Fibroblast of lung (primary cell): ENCODE measurements at regions not wholly inside any gene's neighbourhood (a gene's known extent, or its start where the extent isn't known, plus 50 kb on each side); places are given as distances from the start of the nearest gene placed in this dataset.
"Not testable (repeated sequence)": the region's sequence is repeated elsewhere in the genome, so short reads cannot be mapped to it uniquely, and the experiment has no call there.

ENCODE experiments used
- EZH2 ChIP-seq: IDR thresholded peaks from 2 replicates; pipeline ENCODE4 v1.5.1; 2012; ENCODE audit warnings: low read length, control low read depth, mild to moderate bottlenecking; ENCODE audit errors: missing control alignments
- TF ChIP-seq, protein P1 (sequence below), 2 donors: IDR thresholded peaks in 1 of 2; conservative IDR thresholded peaks in 1 of 2; 1 replicate in 1 of 2; 2 replicates in 1 of 2; pipeline ENCODE4 v1.5.1; 2011 to 2012; ENCODE audit warnings: low read length in 2 of 2, control low read depth in 1 of 2, inconsistent platforms in 1 of 2, low read depth in 1 of 2, mild to moderate bottlenecking in 1 of 2

DNA sequence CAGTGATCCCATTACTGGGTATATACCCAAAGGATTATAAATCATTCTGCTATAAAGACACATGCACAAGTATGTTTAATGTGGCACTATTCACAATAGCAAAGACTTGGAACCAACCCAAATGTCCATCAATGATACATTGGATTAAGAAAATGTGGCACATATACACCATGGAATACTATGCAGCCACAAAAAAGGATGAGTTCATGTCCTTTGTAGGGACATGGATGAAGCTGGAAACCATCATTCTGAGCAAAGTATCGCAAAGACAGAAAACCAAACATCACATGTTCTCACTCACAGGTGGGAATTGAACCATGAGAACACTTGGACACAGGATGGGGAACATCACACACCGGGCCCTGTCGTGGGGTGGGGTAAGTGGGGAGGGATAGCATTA lies 150.2 kb upstream of the PIK3R1 start:
- TF ChIP-seq EZH2 = not testable (repeated sequence)
- TF ChIP-seq, protein P1, sequence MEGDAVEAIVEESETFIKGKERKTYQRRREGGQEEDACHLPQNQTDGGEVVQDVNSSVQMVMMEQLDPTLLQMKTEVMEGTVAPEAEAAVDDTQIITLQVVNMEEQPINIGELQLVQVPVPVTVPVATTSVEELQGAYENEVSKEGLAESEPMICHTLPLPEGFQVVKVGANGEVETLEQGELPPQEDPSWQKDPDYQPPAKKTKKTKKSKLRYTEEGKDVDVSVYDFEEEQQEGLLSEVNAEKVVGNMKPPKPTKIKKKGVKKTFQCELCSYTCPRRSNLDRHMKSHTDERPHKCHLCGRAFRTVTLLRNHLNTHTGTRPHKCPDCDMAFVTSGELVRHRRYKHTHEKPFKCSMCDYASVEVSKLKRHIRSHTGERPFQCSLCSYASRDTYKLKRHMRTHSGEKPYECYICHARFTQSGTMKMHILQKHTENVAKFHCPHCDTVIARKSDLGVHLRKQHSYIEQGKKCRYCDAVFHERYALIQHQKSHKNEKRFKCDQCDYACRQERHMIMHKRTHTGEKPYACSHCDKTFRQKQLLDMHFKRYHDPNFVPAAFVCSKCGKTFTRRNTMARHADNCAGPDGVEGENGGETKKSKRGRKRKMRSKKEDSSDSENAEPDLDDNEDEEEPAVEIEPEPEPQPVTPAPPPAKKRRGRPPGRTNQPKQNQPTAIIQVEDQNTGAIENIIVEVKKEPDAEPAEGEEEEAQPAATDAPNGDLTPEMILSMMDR (conservative IDR thresholded peaks at IDR 0.05 in 1 of 2, IDR thresholded peaks at IDR 0.05 in 1 of 2; ENCODE audit: low read depth in 1 of 2, low read length in 2 of 2) = not testable (repeated sequence)
